Keratinocyte (primary cell): ENCODE measurements at regions not wholly inside any gene's neighbourhood (a gene's known extent, or its start where the extent isn't known, plus 50 kb on each side); places are given as distances from the start of the nearest gene placed in this dataset.

Experiments
- DNase-seq: peaks from one replicate; pipeline ENCODE4 v3.0.0-alpha.2; 2011; ENCODE audit warnings: low read depth, missing footprints, low spot score
- FAIRE-seq: peaks from 2 replicates; lab custom pipeline; 2011; peaks lifted over from hg19 to GRCh38; lab: Jason Lieb, UNC
- H2AFZ ChIP-seq: 2 replicates; pipeline ENCODE4 v1.6.0; 2012; ENCODE audit warnings: low read length, control low read depth, inconsistent platforms; ENCODE audit not compliant: control insufficient read depth
- H3K27ac ChIP-seq: 2 replicates; pipeline ENCODE4 v1.5.1; 2011; ENCODE audit warnings: low read length; ENCODE audit not compliant: control insufficient read depth, insufficient read depth
- H3K27me3 ChIP-seq: 3 replicates; pipeline ENCODE4 v1.6.0; 2011; ENCODE audit warnings: low read length; ENCODE audit not compliant: control insufficient read depth, insufficient read depth; ENCODE audit errors: extremely low read depth
- H3K36me3 ChIP-seq, 2 experiments: 2 replicates in 1 of 2; 3 replicates in 1 of 2; pipeline ENCODE4 v1.5.1; 2011; ENCODE audit warnings: low read length in 2 of 2, mild to moderate bottlenecking in 1 of 2; ENCODE audit not compliant: control insufficient read depth in 2 of 2, insufficient read depth in 2 of 2; ENCODE audit errors: extremely low read depth in 1 of 2
- H3K4me1 ChIP-seq: 3 replicates; pipeline ENCODE4 v1.5.1; 2011; ENCODE audit warnings: low read length; ENCODE audit not compliant: control insufficient read depth, insufficient read depth; ENCODE audit errors: extremely low read depth
- H3K4me2 ChIP-seq: 3 replicates; pipeline ENCODE4 v1.6.0; 2011; ENCODE audit warnings: low read depth, low read length; ENCODE audit not compliant: control insufficient read depth, insufficient read depth; ENCODE audit errors: extremely low read depth
- H3K4me3 ChIP-seq, 3 experiments: fragments of 200-600 bp in 1 of 3; sonication (generic) in 1 of 3; 2 replicates in 2 of 3; 3 replicates in 1 of 3; pipeline ENCODE4 v1.5.1; 2011 to 2016; ENCODE audit warnings: low read length in 3 of 3, mild to moderate bottlenecking in 3 of 3, control low read depth in 2 of 3, inconsistent platforms in 1 of 3, low read depth in 1 of 3, mixed read lengths in 1 of 3, mixed run types in 1 of 3, moderate library complexity in 1 of 3; ENCODE audit not compliant: control insufficient read depth in 2 of 3, insufficient read depth in 2 of 3; ENCODE audit errors: extremely low read depth in 1 of 3
- H3K79me2 ChIP-seq: 2 replicates; pipeline ENCODE4 v1.6.0; 2012; ENCODE audit warnings: low read length; ENCODE audit not compliant: control insufficient read depth, insufficient read depth
- H3K9ac ChIP-seq: 3 replicates; pipeline ENCODE4 v1.6.0; 2011; ENCODE audit warnings: low read length; ENCODE audit not compliant: control insufficient read depth, insufficient read depth; ENCODE audit errors: extremely low read depth
- H3K9me1 ChIP-seq: 3 replicates; pipeline ENCODE4 v1.6.0; 2011; ENCODE audit warnings: low read length; ENCODE audit not compliant: control insufficient read depth, insufficient read depth; ENCODE audit errors: extremely low read depth
- H3K9me3 ChIP-seq: 2 replicates; pipeline ENCODE4 v1.5.1; 2012; ENCODE audit warnings: low read depth, low read length; ENCODE audit not compliant: control insufficient read depth
- H4K20me1 ChIP-seq: 3 replicates; pipeline ENCODE4 v1.6.0; 2011; ENCODE audit warnings: low read length; ENCODE audit not compliant: control insufficient read depth, insufficient read depth; ENCODE audit errors: extremely low read depth
- CTCF ChIP-seq, 3 experiments: IDR thresholded peaks in 1 of 3; conservative IDR thresholded peaks in 1 of 3; optimal IDR thresholded peaks in 1 of 3; 2 replicates in 2 of 3; 3 replicates in 1 of 3; pipeline versions ENCODE3 to v1.5.1; 2011; ENCODE audit warnings: low read length in 3 of 3, mild to moderate bottlenecking in 3 of 3, moderate library complexity in 2 of 3, control low read depth in 1 of 3, inconsistent platforms in 1 of 3; ENCODE audit not compliant: insufficient read depth in 2 of 3; ENCODE audit errors: extremely low read depth in 1 of 3
- EZH2 ChIP-seq: IDR thresholded peaks from one replicate; pipeline ENCODE4 v1.6.1; 2012; ENCODE audit warnings: inconsistent platforms, mild to moderate bottlenecking, low read length, moderate library complexity
- dilution Hi-C: fragments of 300-500 bp; cut with MboI; formaldehyde crosslinking; loops from one replicate; pipeline ENCODE4 v1.7.0; 2020; ENCODE audit warnings: low sequenced_read_pairs; ENCODE audit not compliant: extremely low pct_ligation_motif_present

- FAIRE-seq: no peak
Measured at GRCh38 chr21:15986277-15986676, 256.5 kb downstream of the USP25 start.

GRCh38 chr21:15992171-15992570 lies 262.4 kb downstream of the USP25 start:
- H3K9me3 ChIP-seq: no peaks in the 10 kb centered on the region
- no peaks in the 10 kb centered on the region for H4K20me1 ChIP-seq
- no peak overlapping the region for H3K27ac ChIP-seq
- dilution Hi-C loops: no loop called here
- no peaks in the 10 kb centered on the region for H3K27me3 ChIP-seq
- FAIRE-seq (no peak), DNase-seq (no peak)
- TF ChIP-seq EZH2 (no peak), CTCF (optimal IDR thresholded peaks at IDR 0.05 in 1 of 3, IDR thresholded peaks at IDR 0.05 in 1 of 3, conservative IDR thresholded peaks at IDR 0.05 in 1 of 3; ENCODE audit: extremely low read depth in 1 of 3, insufficient read depth in 2 of 3, low read length in 3 of 3) (no peak)
- no peak overlapping the region for H3K9ac ChIP-seq
- H3K4me1 ChIP-seq: no peaks in the 10 kb centered on the region
- no peaks in the 10 kb centered on the region for H3K79me2 ChIP-seq
- no peak overlapping the region for H2AFZ ChIP-seq
- H3K4me2 ChIP-seq: no peak overlapping the region
- no peaks in the 10 kb centered on the region for H3K36me3 ChIP-seq
- no peak overlapping the region for H3K4me3 ChIP-seq
- no peaks in the 10 kb centered on the region for H3K9me1 ChIP-seq

More at GRCh38 chr21:15986277-15986676, 256.5 kb downstream of the USP25 start:
- Histone ChIP-seq H3K9me1 (no peaks in the 10 kb centered on the region), H4K20me1 (no peaks in the 10 kb centered on the region), H3K4me2 (no peak overlapping the region), H3K27ac (no peak overlapping the region), H3K9me3 (no peaks in the 10 kb centered on the region), H3K9ac (no peak overlapping the region), H2AFZ (no peak overlapping the region), H3K36me3 (no peaks in the 10 kb centered on the region), H3K79me2 (no peaks in the 10 kb centered on the region), H3K27me3 (no peaks in the 10 kb centered on the region), H3K4me1 (no peaks in the 10 kb centered on the region), H3K4me3 (no peak overlapping the region)
- DNase-seq: no peak
- dilution Hi-C loops: no loop called here
- TF ChIP-seq CTCF (optimal IDR thresholded peaks at IDR 0.05 in 1 of 3, IDR thresholded peaks at IDR 0.05 in 1 of 3, conservative IDR thresholded peaks at IDR 0.05 in 1 of 3; ENCODE audit: extremely low read depth in 1 of 3, insufficient read depth in 2 of 3, low read length in 3 of 3) (no peak), EZH2 (no peak)
